Panc1 (cell line): ENCODE measurements at regions not wholly inside any gene's neighbourhood (a gene's known extent, or its start where the extent isn't known, plus 50 kb on each side); places are given as distances from the start of the nearest gene placed in this dataset.

Experiments
- CTCF ChIP-seq: fragments of 450-650 bp; IDR thresholded peaks from 2 replicates; pipeline ENCODE4 v1.5.1; 2017; ENCODE audit warnings: mild to moderate bottlenecking
- POLR2AphosphoS5 ChIP-seq: IDR thresholded peaks from 2 replicates; pipeline ENCODE4 v1.6.1; 2012; ENCODE audit warnings: mild to moderate bottlenecking, low read depth, low read length, moderate library complexity
- REST ChIP-seq, 2 experiments: IDR thresholded peaks; 2 replicates each; pipeline ENCODE4 v1.6.1; 2011 to 2012; ENCODE audit warnings: low read depth in 2 of 2, control low read depth in 1 of 2, low read length in 1 of 2, mild to moderate bottlenecking in 1 of 2, moderate library complexity in 1 of 2; ENCODE audit not compliant: insufficient read depth in 1 of 2
- SIN3A ChIP-seq: IDR thresholded peaks from 2 replicates; pipeline ENCODE4 v1.6.1; 2012; ENCODE audit warnings: low read depth, mild to moderate bottlenecking, low read length, moderate library complexity, borderline replicate concordance; ENCODE audit not compliant: insufficient read depth
- TCF7L2 ChIP-seq: IDR thresholded peaks from 2 replicates; pipeline ENCODE4 v1.6.1; 2011; ENCODE audit warnings: mild to moderate bottlenecking, low read depth, low read length, inconsistent platforms

GRCh38 chr5:27336817-27337216, 298.4 kb upstream of the CDH9 start:
- TF ChIP-seq POLR2AphosphoS5 (no peak), CTCF (no peak), REST (IDR thresholded peaks at IDR 0.05; ENCODE audit: insufficient read depth in 1 of 2, low read depth in 2 of 2, low read length in 1 of 2) (no peak), TCF7L2 (no peak), SIN3A (no peak)
